Smooth muscle cell (in vitro differentiated cells): ENCODE measurements at regions not wholly inside any gene's neighbourhood (a gene's known extent, or its start where the extent isn't known, plus 50 kb on each side); places are given as distances from the start of the nearest gene placed in this dataset.
A peak's percentile ranks its signal among the peaks of the same experiment; 100 is the strongest.

ENCODE experiments used
- DNase-seq: peaks from one replicate; lab custom pipeline; 2025; ENCODE audit not compliant: unreplicated experiment; lab: John Stamatoyannopoulos, UW
- H2AFZ ChIP-seq: fragments of 200-600 bp; sonication (generic); 2 replicates; pipeline ENCODE4 v1.6.0; 2016; ENCODE audit warnings: antibody characterized with exemption, low read depth, mild to moderate bottlenecking
- H3F3A ChIP-seq: fragments of 200-600 bp; sonication (generic); 2 replicates; pipeline ENCODE4 v1.6.0; 2017; ENCODE audit warnings: antibody characterized with exemption, low read depth
- H3K27ac ChIP-seq: fragments of 200-600 bp; sonication (generic); 2 replicates; pipeline ENCODE4 v1.5.1; 2016; ENCODE audit warnings: low read depth, mild to moderate bottlenecking
- H3K27me3 ChIP-seq: fragments of 200-600 bp; sonication (generic); 2 replicates; pipeline ENCODE4 v1.6.1; 2016; ENCODE audit warnings: low read depth, mild to moderate bottlenecking
- H3K36me3 ChIP-seq: fragments of 200-600 bp; sonication (generic); 2 replicates; pipeline ENCODE4 v1.5.1; 2016; ENCODE audit warnings: low read depth
- H3K4me1 ChIP-seq: fragments of 200-600 bp; sonication (generic); 2 replicates; pipeline ENCODE4 v1.5.1; 2016; ENCODE audit warnings: low read depth
- H3K4me2 ChIP-seq: fragments of 200-600 bp; sonication (generic); 2 replicates; pipeline ENCODE4 v1.6.0; 2016; ENCODE audit warnings: mild to moderate bottlenecking
- H3K4me3 ChIP-seq: fragments of 200-600 bp; sonication (generic); 2 replicates; pipeline ENCODE4 v1.5.1; 2016; ENCODE audit warnings: mild to moderate bottlenecking
- H3K79me2 ChIP-seq: fragments of 200-600 bp; sonication (generic); 2 replicates; pipeline ENCODE4 v1.6.0; 2016; ENCODE audit warnings: low read depth, mild to moderate bottlenecking
- H3K9ac ChIP-seq: fragments of 200-600 bp; sonication (generic); 2 replicates; pipeline ENCODE4 v1.6.0; 2016; ENCODE audit warnings: low read depth
- H3K9me3 ChIP-seq: fragments of 200-600 bp; sonication (generic); replicated peaks from 2 replicates; pipeline ENCODE4 v1.5.1; 2016; ENCODE audit warnings: low read depth
- H4K20me1 ChIP-seq: fragments of 200-600 bp; sonication (generic); 2 replicates; pipeline ENCODE4 v1.6.0; 2016; ENCODE audit warnings: low read depth
- WGBS: methylation state at CpG from one replicate; pipeline ENCODE4 v1.1.7; 2016; ENCODE audit warnings: low lambda C conversion rate; 5-methylcytosine and 5-hydroxymethylcytosine counted together
- TF ChIP-seq, protein P1 (sequence below): fragments of 200-600 bp; sonication (generic); IDR thresholded peaks from 2 replicates; pipeline ENCODE4 v1.5.1; 2017; ENCODE audit warnings: borderline replicate concordance, mild to moderate bottlenecking, antibody characterized with exemption; ENCODE audit not compliant: insufficient read depth, poor library complexity, severe bottlenecking

DNA sequence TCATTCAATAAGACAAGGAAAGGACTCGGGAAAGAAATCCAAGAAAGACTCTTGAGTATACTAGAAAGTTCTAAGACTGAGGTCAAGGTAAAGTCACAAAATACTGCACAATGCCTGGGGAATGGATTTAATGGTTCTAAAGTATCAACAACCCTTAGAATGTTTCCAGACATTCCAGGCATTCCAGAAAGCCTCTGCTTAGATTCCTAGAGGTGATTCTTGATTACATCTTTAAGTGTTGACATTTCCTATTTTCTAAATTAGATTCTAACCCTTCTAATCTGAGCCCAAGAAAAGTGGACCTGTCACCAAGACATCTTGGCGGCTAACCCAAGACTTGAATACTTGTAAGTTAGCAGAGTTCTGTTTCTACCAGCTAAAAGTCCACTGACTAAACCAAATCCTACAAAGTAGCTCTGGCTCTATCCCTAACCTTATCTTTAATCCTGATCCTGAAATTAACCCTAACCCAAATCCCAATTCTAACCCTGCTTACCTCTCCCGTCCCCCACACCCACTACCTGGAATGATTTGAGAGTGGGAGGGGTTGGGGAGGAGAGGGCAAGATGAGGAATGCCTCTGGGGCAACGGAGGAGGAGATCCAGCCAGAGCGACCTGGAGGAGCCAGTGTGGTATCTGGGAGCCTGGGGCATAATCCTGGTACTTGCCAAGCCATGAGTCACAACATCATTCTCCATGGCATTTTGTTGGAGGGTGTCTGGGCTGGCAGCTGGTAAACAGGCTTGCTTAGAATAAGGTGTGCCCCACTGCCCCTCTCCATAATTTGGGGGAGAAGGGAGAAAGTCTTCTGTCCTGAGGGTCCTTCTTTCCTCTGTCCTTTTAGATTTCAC, 93.4 kb upstream of the HOXC13 start:
- no peak for DNase-seq
- H3K4me2 ChIP-seq, result peak overlapping the region; percentile 33

DNA sequence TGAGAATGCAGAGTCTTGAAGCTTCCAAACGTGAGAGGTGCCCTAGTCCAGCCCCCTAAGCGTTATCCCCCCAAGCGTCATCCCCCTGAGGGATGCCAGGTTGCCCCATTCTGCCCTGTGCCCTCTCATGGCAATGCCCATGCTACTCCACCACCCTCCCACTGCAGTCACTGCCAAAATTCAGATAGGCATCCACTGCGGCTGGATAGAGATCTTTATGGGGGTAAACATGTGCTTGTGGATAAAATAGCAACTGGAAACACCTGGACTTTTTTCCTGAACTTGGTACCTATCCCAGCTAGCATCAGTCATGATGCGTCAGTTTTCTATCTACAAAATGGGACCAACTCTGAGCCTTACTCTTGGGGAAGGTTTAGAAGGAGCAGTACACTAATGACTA, 92.7 kb upstream of the HOXC13 start:
- no peaks in the 10 kb centered on the region for H3K79me2 ChIP-seq
- TF ChIP-seq, protein P1, sequence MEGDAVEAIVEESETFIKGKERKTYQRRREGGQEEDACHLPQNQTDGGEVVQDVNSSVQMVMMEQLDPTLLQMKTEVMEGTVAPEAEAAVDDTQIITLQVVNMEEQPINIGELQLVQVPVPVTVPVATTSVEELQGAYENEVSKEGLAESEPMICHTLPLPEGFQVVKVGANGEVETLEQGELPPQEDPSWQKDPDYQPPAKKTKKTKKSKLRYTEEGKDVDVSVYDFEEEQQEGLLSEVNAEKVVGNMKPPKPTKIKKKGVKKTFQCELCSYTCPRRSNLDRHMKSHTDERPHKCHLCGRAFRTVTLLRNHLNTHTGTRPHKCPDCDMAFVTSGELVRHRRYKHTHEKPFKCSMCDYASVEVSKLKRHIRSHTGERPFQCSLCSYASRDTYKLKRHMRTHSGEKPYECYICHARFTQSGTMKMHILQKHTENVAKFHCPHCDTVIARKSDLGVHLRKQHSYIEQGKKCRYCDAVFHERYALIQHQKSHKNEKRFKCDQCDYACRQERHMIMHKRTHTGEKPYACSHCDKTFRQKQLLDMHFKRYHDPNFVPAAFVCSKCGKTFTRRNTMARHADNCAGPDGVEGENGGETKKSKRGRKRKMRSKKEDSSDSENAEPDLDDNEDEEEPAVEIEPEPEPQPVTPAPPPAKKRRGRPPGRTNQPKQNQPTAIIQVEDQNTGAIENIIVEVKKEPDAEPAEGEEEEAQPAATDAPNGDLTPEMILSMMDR, result no peak
- H3K4me3 ChIP-seq, result no peak overlapping the region
- H3K9me3 ChIP-seq, result no peaks in the 10 kb centered on the region
- no peaks in the 10 kb centered on the region for H4K20me1 ChIP-seq
- no peak for DNase-seq
- H3K36me3 ChIP-seq, result no peaks in the 10 kb centered on the region
- H3K4me2 ChIP-seq, result no peak overlapping the region
- H3K27me3 ChIP-seq, result peaks cover 28% of the 10 kb centered on the region
- H3F3A ChIP-seq, result no peaks in the 10 kb centered on the region
- no peaks in the 10 kb centered on the region for H3K4me1 ChIP-seq
- no peak overlapping the region for H3K27ac ChIP-seq
- H3K9ac ChIP-seq, result no peak overlapping the region
- 82% methylated on average over 5 of the region's 5 CpGs for WGBS
- no peak overlapping the region for H2AFZ ChIP-seq

More for the DNA sequence above, 93.4 kb upstream of the HOXC13 start:
- Histone ChIP-seq H3K9me3 (no peaks in the 10 kb centered on the region), H3K4me1 (no peaks in the 10 kb centered on the region), H3K79me2 (no peaks in the 10 kb centered on the region), H3K27ac (no peak overlapping the region), H3K9ac (no peak overlapping the region), H2AFZ (no peak overlapping the region), H4K20me1 (no peaks in the 10 kb centered on the region), H3K27me3 (peaks cover 25% of the 10 kb centered on the region), H3K4me3 (no peak overlapping the region), H3K36me3 (no peaks in the 10 kb centered on the region), H3F3A (no peaks in the 10 kb centered on the region)
- 28% methylated on average over 5 of the region's 5 CpGs for WGBS
- TF ChIP-seq, protein P1, result no peak

DNA sequence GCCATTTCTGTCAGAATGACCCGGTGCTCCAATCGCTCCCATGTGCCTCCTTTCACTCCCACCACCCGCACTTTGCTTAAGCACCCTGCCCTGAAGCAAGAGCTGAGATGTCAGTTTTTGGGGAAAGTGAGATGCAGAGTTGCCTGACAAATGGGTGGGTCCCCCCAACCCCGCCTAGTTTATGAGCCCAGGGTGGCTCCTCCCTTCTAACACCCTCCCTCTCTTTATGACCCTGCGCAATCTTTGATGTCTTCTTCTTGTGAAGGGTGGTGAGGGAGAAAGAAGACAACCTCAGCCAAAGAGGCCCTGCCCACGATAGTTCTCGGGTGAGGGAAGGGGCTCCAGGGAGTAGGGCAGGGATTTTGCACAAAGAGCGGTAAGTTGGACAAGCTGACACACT, 89.5 kb upstream of the HOXC13 start:
- peaks cover 25% of the 10 kb centered on the region for H3K27me3 ChIP-seq
- no peaks in the 10 kb centered on the region for H3K36me3 ChIP-seq
- 94% methylated on average over 8 of the region's 8 CpGs for WGBS

More for the DNA sequence above, 89.5 kb upstream of the HOXC13 start:
- H3K79me2 ChIP-seq, result no peaks in the 10 kb centered on the region
- H3K4me1 ChIP-seq, result no peaks in the 10 kb centered on the region
- H3K9me3 ChIP-seq, result no peaks in the 10 kb centered on the region
- no peaks in the 10 kb centered on the region for H4K20me1 ChIP-seq
- no peak overlapping the region for H3K27ac ChIP-seq
- no peak overlapping the region for H3K4me2 ChIP-seq
- no peak overlapping the region for H3K9ac ChIP-seq
- no peaks in the 10 kb centered on the region for H3F3A ChIP-seq
- DNase-seq, result no peak
- H2AFZ ChIP-seq, result no peak overlapping the region
- no peak overlapping the region for H3K4me3 ChIP-seq
- TF ChIP-seq, protein P1, result no peak
